ENCODE measurements at regions not wholly inside any gene's neighbourhood (a gene's known extent, or its start where the extent isn't known, plus 50 kb on each side); places are given as distances from the start of the nearest gene placed in this dataset.

GRCh38 chr3:23094412-23094811 lies 108.7 kb upstream of the UBE2E2 start:
- Histone ChIP-seq H2BK15ac (ENCODE audit: low read depth, low read length) (no peak overlapping the region), H4K8ac (replicated peaks; ENCODE audit: insufficient read length, low read depth, low read length) (no peak overlapping the region), H3K4me1 (ENCODE audit: insufficient read depth, low read length) (0 out of 2 replicates have a peak, but pooled peaks cover 4% of the 10 kb centered on the region)

More at GRCh38 chr3:23094412-23094811, 108.7 kb upstream of the UBE2E2 start:
- H3K9me3 ChIP-seq (ENCODE audit: control insufficient read depth, low read depth, low read length): no peaks in the 10 kb centered on the region
- no peaks in the 10 kb centered on the region for H3K79me2 ChIP-seq (ENCODE audit: insufficient read depth, low read length)
- no peak overlapping the region for H3K18ac ChIP-seq (ENCODE audit: insufficient read length, low read depth, low read length)
- H3K4ac ChIP-seq (ENCODE audit: low read depth, low read length): no peak overlapping the region
- H3K56ac ChIP-seq (ENCODE audit: insufficient read length, low read depth, low read length): no peak overlapping the region
- no peak overlapping the region for H3T11ph ChIP-seq (ENCODE audit: low read length)
- no peak overlapping the region for H3K27ac ChIP-seq (ENCODE audit: insufficient read length, low read depth, low read length)
- Mint-ChIP-seq H3K4me1 (peaks cover 8 to 12% of the 10 kb centered on the region in 2 experiments), H3K27ac (no peak overlapping the region), H3K9me3 (peaks cover 23 to 25% of the 10 kb centered on the region in 2 experiments), H3K36me3 (ENCODE audit: insufficient read depth in 1 of 3, low read depth in 3 of 3) (peaks cover 12 to 26% (median 20%) of the 10 kb centered on the region in 3 experiments), H3K27me3 (ENCODE audit: low read depth) (peaks cover 1% of the 10 kb centered on the region), H3K4me3 (no peak overlapping the region)
- no peak overlapping the region for H2BK5ac ChIP-seq (ENCODE audit: insufficient read length, low read length)
- no peak overlapping the region for H2AK5ac ChIP-seq (ENCODE audit: insufficient read length, low read length)
- H2BK120ac ChIP-seq (ENCODE audit: low read depth, low read length, poor library complexity, severe bottlenecking): no peak overlapping the region
- TF ChIP-seq CTCF (conservative IDR thresholded peaks at IDR 0.05): no peak
- H3K4me2 ChIP-seq (ENCODE audit: insufficient read depth, insufficient read length, low read length): no peak overlapping the region
- H4K20me1 ChIP-seq (ENCODE audit: control insufficient read depth, insufficient read depth, insufficient read length): no peaks in the 10 kb centered on the region
- H3K23me2 ChIP-seq (ENCODE audit: insufficient read length, low read depth, low read length, poor library complexity, severe bottlenecking): no peaks in the 10 kb centered on the region
- no peak overlapping the region for H4K91ac ChIP-seq (ENCODE audit: insufficient read length, low read depth, low read length)
- no peak overlapping the region for H3K9ac ChIP-seq (ENCODE audit: extremely low read depth, insufficient read length, low read length)
- DNase-seq: no peak
- no peak overlapping the region for H2BK12ac ChIP-seq (ENCODE audit: insufficient read length, low read depth, low read length)
- H2BK20ac ChIP-seq (ENCODE audit: low read depth, low read length, poor library complexity, severe bottlenecking): no peak overlapping the region
- no peaks in the 10 kb centered on the region for H3K27me3 ChIP-seq (ENCODE audit: insufficient read depth, low read length)
- no peaks in the 10 kb centered on the region for H3K79me1 ChIP-seq (ENCODE audit: insufficient read depth, low read depth, low read length, poor library complexity, severe bottlenecking)
- H3K23ac ChIP-seq (ENCODE audit: insufficient read length, low read depth, low read length): no peak overlapping the region
- H3K14ac ChIP-seq (ENCODE audit: insufficient read depth, low read length): no peak overlapping the region
- no peak overlapping the region for H4K5ac ChIP-seq (ENCODE audit: insufficient read length, low read depth, low read length)
- no peak overlapping the region for H2AFZ ChIP-seq (ENCODE audit: low read length)
- WGBS (ENCODE audit: extremely low coverage, insufficient read length, low lambda C conversion rate): no CpG with 5 or more reads among the region's 5 CpGs
